Ramos (cell line): ENCODE measurements at regions not wholly inside any gene's neighbourhood (a gene's known extent, or its start where the extent isn't known, plus 50 kb on each side); places are given as distances from the start of the nearest gene placed in this dataset.

Experiments
- in situ Hi-C: fragments of 300-500 bp; cut with MboI; formaldehyde crosslinking; loops from one replicate; pipeline ENCODE4 v1.14.3; 2022; ENCODE audit warnings: low sequenced_read_pairs; ENCODE audit not compliant: unreplicated experiment

DNA sequence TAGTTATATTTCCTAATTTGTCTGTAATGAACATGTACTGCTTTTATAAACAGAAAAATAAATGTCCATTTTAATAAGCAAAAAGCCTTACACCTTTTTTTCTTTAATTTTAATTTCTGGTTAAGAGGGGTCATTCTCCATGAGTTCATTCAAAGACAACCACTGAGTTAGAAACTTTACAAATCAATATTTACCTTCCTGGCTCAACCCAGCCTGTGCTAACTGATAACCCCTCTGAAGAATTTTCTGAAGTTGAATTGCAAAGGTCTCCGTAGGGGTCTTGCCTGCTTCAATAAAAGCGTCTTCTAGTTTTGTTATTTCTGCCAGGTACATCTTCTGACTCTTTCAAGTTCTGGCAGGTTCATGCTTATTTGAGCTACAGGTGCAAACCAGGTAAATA, 440.4 kb upstream of the SALL1 start:
- in situ Hi-C loops = no loop called here

DNA sequence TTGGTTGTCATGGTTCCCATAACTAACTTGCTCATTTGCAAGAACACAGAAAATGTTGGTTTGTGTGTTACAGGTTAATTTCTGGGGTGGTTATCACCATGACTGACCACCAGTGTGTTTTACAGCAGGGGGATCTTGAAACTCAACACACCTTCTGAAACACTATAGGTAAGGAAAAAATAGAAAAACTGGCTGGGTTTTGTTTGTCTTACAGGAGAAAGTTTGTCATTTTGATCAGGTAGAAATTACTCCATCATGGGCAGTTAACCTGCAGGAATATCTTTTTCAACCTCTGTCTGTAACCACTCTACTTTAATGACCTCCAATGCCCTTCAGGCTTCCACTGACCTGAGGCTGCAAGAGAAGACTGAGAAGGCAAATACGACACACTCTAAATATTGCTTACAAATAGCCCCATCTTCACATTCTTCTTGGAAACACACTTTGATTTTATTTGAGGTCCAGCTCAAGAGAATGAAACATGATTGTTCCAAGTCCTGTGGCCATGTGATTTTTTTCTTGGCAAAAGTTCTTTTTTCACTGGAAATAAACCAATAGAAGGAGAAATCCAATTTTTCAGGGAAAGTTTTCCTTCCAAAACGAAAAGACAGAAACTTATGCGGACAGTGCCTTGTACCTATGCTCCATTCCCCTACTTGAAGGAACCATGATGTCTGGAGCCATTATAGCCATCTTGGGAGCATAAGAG, 428.7 kb upstream of the SALL1 start:
- in situ Hi-C loops = no loop called here

DNA sequence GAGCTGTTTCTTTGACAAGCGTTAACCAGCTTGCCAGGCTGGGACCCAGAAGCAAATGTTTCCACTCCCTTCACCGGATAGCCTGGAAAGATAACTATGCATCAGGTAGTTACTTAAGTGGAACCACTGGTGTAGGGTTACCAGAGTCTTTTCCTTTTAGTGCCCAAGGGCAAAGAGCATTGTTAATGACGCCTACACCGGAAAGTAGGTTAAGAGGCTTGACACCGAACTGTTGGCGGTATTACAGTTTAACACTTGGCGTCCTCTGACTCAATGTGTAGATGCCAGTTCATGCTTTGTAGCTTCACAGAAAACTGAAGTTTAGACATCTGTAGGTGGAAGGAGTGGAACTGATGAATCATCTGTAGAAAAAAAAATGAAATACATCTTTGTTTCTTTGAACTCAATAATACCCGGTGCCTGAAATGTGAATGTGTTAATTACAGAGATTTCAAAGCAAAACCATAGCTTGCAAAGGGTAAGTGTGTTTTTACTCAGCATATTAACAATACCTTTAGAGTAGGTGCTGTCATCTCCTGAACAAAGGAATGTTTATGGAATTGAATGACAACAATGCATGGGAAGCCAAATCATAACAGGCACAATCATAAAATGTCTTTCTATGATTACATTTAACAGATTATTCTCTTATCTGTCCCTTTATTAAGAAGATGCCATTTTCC, 426.7 kb upstream of the SALL1 start:
- in situ Hi-C loops = no loop called here

DNA sequence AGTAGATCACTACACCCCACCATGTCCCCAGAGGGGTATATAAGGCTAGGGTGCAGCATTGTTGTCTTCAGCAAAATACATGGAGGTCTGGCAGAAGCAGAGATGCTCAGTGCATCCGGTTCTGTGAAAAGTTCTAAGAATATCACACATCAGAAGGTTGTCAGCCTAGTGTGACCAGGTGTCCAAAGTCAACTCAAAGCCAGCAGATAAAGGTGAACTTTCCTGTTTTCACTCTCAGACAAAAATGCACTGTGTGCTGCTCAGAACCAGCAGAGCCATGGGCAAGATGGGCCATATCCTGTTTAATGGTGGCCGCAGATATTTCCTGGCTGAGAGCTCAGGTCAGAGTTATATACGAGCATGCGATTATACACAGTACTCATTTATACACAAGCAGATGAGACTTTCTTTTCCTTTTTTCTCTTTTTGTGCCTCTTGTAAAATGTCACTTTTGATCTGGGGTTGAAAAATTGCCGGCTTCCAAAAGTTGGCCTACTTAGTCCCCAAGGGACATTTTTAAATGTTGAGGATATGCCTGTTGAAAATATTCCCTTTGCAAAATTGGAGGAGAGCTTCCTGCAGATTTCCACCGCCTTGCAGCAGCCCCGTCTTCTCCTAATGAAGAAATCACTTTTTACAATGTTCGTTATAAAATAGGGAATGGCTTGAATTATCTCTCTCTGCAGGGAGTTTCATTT, 425.6 kb upstream of the SALL1 start:
- in situ Hi-C loops = no loop called here

DNA sequence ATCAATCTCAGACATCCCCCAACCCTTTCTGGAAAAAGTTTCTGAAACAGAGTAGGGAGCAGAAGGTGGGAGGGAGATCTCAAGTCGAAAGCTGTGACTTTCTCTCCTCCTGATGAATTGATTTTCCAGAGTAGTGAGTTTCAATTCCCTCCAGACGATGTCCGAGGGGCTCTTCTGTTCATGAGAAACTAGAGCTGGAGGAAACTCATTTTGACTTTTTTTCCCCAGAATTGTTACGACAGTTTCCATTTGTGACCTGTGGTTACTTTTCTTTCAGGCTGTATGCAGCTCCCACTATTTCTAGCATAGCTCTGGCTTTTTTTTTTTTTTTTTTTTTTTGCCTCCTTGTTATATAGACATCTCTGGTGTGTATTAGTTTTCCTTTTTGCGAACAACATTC, 422.1 kb upstream of the SALL1 start:
- in situ Hi-C loops = loop anchor here (25.0 kb wide), 1 partner anchor 111 kb away; no protein-coding TSS in a partner anchor

DNA sequence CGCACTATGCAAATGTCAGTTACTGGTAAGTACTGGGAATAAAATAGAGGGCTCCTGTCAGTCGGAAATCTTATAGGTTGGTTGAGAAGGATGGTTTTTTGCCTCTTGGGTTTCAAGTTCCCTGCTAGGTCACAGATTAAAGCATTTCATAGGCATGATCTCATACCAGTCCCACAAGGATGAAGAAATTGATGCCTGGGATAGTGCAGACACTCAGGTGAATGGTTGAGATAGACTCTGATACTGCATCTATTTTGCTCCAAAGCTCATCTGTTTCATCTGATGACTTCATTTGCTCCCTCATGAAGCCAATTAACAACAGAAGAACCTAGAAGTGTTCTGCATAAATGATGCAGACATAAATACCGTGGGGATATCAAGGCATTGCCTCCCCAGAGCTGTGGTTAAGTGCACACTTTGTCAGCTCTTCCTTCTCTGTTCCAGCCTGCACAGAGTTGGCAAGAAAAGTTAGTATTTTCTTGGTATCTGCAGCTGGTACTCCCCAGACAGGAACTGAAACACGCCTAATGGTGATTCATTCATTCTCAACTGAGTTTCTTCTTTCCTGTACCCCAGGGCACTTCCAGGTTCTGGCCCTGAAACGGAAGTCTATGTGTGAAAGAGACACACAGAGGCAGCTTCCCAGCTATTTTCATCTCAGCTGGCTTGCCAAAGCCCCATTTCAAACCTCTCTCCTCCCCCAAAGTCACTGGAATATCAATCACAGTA, 418.3 kb upstream of the SALL1 start:
- in situ Hi-C loops = loop anchor here (25.0 kb wide), 1 partner anchor 107 kb away; no protein-coding TSS in a partner anchor

DNA sequence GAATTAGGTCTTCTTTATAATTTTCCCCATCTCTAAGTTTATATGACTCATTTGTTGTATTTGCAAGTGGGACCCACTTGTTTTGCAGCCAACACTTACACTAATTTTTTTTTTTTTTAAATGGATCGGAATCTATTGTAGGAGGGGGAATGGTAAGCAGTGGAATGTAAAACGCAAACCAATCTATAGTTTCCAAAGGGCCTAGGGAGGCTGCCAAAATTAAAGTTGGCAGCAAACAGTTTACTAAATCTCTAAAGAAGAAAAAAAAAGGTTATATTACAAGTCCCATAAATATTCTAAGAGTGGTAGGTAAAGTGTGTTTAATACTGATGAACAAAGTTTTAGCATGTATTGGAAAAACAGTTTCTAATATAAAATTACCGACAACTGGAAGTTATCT, 416.8 kb upstream of the SALL1 start:
- in situ Hi-C loops = loop anchor here (25.0 kb wide), 1 partner anchor 106 kb away; no protein-coding TSS in a partner anchor

DNA sequence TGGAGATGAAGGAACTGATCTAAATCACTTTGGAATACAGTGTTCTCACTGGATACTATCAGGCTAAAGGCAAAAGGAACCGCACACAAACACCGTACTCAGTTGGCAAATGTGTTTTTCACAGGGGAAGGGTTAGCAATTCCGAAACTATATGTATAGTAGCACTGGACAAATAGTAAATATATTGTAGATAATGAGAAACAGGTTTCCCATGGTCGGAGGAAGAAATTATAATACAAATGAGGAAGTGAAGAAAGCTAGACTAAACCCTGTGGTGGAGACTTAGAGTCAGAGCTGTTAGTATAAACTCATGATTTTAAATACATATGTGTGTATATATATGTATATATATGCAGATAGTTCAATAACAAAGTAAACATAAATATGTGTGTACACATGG, 414.1 kb upstream of the SALL1 start:
- in situ Hi-C loops = loop anchor here (25.0 kb wide), 1 partner anchor 103 kb away; no protein-coding TSS in a partner anchor

DNA sequence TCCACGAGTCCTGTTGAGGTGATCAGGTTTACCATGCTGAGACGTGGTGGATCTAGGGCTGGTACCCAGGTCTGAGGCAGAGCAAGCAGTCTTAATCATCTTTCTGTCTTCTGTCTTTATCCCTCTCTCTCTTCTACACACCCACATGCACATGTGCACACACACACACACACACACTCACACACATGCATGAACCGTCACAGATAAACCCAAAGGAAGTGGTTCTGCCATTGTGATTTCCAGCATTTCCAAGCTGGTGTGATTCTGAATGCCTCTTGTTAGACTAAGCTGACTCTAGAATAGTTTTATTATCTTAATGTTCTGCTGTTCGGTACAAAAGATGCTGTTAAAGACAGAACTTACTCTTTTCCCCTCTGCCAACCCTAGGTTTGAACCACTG, 411.8 kb upstream of the SALL1 start:
- in situ Hi-C loops = loop anchor here (25.0 kb wide), 1 partner anchor 101 kb away; no protein-coding TSS in a partner anchor

DNA sequence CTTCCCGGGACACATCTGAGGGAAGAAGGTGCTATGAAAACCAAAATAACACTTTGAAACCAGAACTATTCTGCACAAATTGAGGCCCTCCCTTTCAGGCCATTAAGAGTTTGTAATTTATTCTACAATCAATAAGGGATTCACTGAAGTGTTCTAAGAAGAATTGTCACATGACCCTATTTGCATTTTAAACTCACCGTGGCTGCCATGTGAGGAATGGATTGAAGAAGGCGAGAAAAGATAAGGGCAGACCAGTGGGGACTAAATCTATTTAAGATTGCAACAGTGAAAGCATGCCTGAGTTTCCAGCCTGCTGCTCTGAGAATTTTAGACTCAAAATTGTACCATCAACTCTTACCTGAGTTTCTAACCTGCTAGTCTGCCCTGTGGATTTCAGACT, 408.8 kb upstream of the SALL1 start:
- in situ Hi-C loops = loop anchor here (25.0 kb wide), 1 partner anchor 98 kb away; no protein-coding TSS in a partner anchor

DNA sequence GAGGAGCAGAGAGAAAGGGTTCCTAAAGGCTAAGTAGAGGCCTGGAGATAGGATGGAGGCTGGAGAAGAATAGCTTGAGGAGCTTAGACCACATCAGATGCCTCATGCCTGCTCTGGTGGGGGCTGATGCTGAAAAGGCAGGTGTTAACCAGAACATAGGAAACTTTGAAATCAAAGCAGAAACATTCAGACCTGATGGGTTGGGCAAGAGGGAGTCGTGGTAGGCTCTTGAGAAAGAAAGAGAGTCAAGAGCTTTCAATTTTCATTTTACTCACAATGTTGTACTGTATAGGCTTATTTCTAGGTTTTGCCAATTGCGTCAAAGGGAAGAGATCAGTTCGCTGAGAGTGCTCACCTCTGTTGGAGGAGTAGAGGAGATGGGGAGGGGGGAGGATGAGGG, 406.6 kb upstream of the SALL1 start:
- in situ Hi-C loops = loop anchor here (25.0 kb wide), 1 partner anchor 95 kb away; no protein-coding TSS in a partner anchor

DNA sequence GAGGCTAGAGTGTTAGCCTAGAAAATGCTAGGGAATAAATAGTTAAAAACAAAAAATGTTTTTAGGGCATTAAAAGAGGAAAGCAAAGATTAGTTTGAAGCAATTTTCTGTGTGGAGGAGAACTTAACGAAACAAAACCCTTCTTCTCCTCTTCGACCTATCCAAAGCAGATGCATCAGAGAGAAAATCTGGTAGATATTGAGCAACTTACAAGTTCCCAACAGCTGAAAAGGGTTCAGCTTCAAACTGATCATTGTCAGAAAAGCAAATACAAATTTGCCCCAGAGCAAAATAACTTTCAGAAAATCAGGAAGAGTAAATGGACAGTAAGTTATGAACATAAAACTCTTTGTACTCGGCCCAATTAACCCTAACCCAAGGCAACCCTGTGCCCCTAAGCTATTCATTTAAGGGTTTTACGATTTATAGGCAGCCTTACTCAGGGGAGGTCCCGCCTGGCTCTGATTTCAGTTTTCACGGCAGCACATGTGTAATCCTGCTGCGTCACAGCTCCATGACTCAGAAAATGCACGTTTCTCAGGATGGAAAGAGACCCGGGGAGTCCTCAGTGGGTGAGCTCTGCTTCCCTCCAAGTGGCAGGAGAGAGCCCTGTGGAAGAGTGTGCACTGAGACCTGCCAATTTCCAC, 405.7 kb upstream of the SALL1 start:
- in situ Hi-C loops = loop anchor here (25.0 kb wide), 1 partner anchor 95 kb away; no protein-coding TSS in a partner anchor

DNA sequence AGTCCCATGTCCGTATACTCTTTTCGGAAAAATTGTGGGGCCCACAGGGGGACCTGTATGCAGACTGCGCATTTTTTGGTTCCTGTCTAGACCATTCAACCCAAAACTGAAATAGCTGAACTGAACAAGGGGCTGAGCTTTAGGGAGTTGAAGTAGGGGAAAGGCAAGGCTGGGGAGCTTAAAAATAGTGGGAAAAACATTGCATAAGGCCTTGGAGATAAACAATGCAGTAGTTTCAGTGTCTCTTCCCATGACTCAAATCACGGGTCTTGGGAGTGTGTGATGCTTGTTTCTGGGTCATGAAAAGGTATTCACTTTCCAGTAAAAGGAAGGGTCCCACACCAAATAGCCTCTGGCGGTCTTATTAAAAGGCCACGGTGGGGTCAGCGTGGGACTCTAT, 402.8 kb upstream of the SALL1 start:
- in situ Hi-C loops = loop anchor here (25.0 kb wide), 1 partner anchor 92 kb away; no protein-coding TSS in a partner anchor

DNA sequence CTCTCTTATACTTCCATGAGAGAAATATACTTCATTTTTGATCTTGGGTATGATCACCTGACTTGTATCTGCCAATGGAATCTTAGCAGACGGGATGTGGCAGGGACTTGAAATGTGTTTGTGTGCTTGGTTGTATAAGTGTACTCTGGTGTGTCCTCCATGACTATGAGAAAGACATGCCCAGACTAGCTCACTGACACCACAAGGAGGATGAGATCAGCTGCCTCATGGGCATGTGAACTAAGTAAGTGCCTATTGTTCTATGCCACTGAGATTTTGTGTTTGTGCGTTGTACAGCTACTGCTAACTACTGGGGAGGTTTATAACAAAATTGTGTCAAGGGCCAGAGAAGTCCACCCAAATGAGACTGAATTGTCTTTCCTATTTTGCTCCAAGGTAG, 402.2 kb upstream of the SALL1 start:
- in situ Hi-C loops = loop anchor here (25.0 kb wide), 1 partner anchor 91 kb away; no protein-coding TSS in a partner anchor

DNA sequence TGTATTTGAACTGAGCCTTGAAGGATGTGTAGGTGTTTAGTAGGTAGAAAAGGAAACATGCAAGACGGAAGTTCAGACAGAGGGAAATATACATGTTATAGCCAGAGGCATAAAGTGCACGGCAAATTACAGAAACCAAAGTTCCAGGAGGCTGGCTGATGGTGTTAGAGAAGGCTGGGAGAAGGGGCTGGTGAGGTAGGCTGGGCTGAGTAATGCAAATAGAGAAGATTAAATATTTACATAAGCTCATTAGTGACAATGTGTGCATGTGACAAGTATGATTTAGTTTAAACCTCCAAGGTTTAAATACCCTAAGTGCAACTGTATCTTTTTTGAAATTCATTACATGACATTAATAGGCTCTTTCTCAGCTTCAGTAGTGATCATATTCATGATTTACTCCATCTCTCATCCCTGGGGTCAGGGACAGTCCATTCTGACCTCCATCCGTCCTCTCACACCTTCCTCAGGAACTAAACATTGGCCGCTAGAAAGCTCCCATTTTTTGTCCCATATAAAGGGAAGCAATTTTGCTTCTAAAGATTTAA, 399.8 kb upstream of the SALL1 start:
- in situ Hi-C loops = loop anchor here (25.0 kb wide), 1 partner anchor 89 kb away; no protein-coding TSS in a partner anchor

DNA sequence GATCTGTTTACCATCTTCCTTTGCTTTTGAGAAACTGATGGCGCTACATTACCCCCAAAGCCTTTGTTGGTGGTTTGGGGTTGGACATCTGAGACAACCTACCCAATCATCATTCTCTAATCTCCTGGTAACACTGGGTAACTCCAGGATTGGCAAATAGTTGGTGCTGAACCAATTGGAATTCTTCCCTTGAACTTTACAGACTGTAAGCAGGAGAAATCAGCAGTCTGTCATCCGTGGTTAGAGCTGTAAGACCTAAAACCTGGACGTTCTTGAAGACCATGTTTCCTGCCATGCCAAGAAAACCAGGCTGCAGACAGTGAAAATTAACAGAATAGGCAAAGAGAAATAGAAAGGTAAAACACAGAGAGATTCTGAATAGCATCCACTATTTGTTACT, 398.8 kb upstream of the SALL1 start:
- in situ Hi-C loops = loop anchor here (25.0 kb wide), 1 partner anchor 88 kb away; no protein-coding TSS in a partner anchor

DNA sequence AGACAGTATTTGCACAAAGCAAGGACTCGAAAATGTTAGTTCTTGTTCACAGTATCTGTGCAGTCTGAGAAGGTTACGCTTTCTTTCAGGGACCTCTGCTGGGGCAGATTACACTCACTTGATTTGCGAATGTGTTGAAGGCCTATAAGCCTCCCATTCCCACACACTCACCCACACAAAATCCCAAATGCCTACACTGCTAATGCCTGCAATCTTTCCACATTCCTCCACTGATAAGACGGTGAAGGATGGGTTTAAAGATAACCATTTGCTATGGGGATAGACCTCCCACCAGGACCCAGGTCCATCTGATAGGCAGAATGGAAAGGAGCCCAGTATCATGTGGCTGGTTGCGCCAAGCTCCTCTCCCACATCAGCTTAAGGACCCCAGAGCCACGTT, 394.9 kb upstream of the SALL1 start:
- in situ Hi-C loops = no loop called here

DNA sequence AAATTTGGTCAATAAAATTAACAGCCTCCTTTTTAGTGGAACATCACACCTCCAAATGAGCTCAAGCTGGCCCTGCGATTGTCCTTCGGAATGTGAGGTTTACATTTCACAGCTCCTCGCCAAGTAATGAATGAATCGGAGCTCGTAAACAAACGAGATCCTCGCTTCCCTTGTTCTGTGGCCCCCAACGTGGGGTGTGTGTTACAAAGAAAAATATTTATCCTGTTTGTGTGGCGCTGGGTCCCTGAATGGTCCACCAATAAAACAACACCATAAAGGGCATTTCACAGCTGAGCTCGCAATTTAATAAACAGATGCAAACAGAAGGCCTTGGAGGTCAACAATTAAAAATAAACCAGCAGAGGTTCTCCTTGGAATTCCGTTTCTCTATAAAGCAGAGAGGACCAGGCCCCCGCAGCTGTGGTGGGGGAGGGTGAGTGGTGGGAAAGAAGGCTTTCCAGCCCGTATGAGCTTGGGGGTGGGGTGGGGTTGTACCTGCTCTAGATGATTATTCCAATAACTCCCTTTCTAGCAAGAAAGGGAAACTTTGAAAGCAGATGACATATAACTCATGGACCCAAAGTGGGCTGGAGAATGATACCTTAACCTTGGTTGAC, 393.9 kb upstream of the SALL1 start:
- in situ Hi-C loops = no loop called here

DNA sequence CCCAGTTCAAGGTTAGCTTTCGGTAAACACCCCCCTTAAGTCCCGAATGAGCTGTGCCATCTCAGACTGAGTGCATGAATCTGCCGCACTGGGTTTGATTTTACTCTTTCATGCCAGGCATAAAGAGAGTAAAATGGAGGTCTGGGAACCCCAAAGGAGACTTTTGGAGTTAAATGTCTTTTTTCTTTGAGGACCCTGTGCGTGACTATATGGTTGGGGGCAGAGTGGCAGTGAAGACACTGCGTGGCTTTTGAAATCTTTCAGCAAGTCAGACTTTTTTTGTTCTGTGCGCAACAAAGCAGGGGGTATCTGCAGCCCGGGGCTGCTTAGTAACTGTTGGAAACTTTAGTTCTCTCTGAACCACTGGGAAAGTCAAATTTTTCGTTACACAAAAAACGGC, 392.9 kb upstream of the SALL1 start:
- in situ Hi-C loops = no loop called here
